GM13976 (cell line): ENCODE measurements at regions not wholly inside any gene's neighbourhood (a gene's known extent, or its start where the extent isn't known, plus 50 kb on each side); places are given as distances from the start of the nearest gene placed in this dataset.

Source experiments
- DNase-seq: peaks from one replicate; pipeline ENCODE4 v3.0.0; 2012; ENCODE audit warnings: low spot score
- in situ Hi-C: fragments of 300-500 bp; cut with MboI; formaldehyde crosslinking; loops from one replicate; pipeline ENCODE4 v1.12.0; 2022; ENCODE audit warnings: low sequenced_read_pairs, mixed read lengths, inconsistent platforms; ENCODE audit not compliant: unreplicated experiment
- TF ChIP-seq, protein P1 (sequence below): IDR thresholded peaks from 2 replicates; pipeline ENCODE4 v1.5.1; 2012; ENCODE audit warnings: borderline replicate concordance, mild to moderate bottlenecking; ENCODE audit not compliant: insufficient read depth; ENCODE audit errors: extremely low read depth, missing control alignments, control extremely low read depth

- no peak for DNase-seq
- TF ChIP-seq, protein P1, sequence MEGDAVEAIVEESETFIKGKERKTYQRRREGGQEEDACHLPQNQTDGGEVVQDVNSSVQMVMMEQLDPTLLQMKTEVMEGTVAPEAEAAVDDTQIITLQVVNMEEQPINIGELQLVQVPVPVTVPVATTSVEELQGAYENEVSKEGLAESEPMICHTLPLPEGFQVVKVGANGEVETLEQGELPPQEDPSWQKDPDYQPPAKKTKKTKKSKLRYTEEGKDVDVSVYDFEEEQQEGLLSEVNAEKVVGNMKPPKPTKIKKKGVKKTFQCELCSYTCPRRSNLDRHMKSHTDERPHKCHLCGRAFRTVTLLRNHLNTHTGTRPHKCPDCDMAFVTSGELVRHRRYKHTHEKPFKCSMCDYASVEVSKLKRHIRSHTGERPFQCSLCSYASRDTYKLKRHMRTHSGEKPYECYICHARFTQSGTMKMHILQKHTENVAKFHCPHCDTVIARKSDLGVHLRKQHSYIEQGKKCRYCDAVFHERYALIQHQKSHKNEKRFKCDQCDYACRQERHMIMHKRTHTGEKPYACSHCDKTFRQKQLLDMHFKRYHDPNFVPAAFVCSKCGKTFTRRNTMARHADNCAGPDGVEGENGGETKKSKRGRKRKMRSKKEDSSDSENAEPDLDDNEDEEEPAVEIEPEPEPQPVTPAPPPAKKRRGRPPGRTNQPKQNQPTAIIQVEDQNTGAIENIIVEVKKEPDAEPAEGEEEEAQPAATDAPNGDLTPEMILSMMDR: no peak
- in situ Hi-C loops: no loop called here
Observed at GRCh38 chr11:112685111-112685510, 276.1 kb upstream of the NCAM1 start.

DNA sequence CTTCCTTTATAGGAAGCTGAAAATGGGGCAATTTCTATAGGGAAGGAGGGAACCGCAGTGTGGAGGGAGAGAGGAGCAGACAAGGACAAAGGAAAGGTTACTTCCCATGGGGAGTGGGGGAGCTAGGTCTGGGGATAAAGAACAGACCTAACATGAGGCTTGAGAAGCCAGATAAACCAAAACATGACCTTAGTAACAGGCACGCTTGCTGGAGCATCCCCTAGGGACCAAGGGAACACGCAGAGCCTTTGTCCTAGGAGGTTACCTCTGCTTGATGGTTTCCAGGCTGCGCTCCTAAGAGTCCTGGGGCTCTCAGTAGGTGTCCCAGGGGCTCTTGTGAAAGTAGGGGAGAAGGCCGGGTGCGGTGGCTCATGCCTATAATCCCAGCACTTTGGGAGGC lies 271.4 kb upstream of the NCAM1 start:
- DNase-seq: no peak
- TF ChIP-seq, protein P1: no peak
- in situ Hi-C loops: no loop called here

- in situ Hi-C loops: no loop called here
- TF ChIP-seq, protein P1: no peak
- no peak for DNase-seq
Observed at GRCh38 chr11:112693781-112694180, 267.4 kb upstream of the NCAM1 start.

GRCh38 chr11:112694245-112694644 lies 267.0 kb upstream of the NCAM1 start:
- TF ChIP-seq, protein P1: no peak
- in situ Hi-C loops: no loop called here
- DNase-seq: no peak

DNA sequence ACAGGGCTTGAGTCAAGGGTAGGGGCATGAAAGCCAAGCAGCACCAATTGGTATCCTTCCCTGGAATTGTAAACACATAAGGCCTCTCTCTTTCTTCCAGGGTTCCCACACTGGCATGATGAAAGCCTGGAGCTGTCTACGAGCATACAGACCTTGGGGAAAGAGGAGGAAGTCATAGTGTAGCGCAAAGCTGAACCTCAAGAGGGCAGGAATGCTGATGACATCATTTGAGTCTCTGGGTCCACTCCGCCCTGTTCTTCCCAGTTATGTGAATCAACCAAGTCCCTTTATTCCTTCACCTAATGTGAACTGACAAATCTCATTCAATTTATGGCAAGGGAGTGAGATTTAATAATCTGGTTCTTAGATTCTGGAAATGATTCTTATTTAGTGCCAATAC lies 266.4 kb upstream of the NCAM1 start:
- TF ChIP-seq, protein P1: no peak
- DNase-seq: no peak
- in situ Hi-C loops: no loop called here

DNA sequence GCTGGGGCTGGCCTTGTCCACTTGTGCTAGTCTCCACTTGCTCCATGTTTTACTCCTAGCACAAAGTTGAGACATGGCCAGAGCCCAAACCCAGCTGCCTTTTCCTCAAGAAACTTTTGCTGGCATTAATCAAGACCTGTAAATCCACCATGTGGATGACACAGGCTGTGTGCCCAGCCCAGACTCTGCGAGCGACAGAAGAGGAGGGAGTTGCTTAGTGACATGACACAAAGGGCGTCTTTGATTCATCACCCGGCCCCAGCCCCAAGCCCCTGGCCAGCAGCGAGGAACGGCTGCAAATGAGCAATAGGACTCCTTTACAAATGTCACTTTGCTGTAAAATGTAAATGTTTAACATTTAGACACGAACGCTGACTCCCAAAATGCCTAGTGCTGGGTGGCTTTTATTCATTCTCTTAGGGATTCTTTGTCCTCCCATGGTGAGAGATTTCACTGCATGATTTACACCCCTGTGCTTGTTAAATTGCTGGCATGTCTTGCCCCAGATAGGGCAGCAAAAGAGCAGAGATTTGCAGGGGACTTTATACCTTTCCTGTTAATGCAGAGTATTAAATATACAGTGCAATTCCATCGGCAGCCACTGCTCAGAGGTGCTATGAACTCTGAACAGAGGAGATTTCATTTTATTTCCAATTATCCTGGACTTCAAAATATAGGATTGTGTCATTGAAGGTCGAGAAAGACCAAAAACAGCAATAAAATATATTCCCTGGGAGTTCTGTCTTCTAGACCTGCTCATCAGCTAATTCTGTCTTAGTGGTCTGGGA lies 263.6 kb upstream of the NCAM1 start:
- in situ Hi-C loops: no loop called here
- TF ChIP-seq, protein P1: no peak
- DNase-seq: no peak
